CD8-positive, alpha-beta memory T cell (primary cell): ENCODE measurements at regions not wholly inside any gene's neighbourhood (a gene's known extent, or its start where the extent isn't known, plus 50 kb on each side); places are given as distances from the start of the nearest gene placed in this dataset.

Experiments
- CTCF ChIA-PET: fragments of 350-600 bp; sonication (Branson Sonifier 250); formaldehyde crosslinking; loops from one replicate; lab custom pipeline; 2021; ENCODE audit warnings: antibody characterized with exemption; lab: Charles Lee
- POLR2A ChIA-PET: fragments of 350-600 bp; sonication (Branson Sonifier 250); formaldehyde crosslinking; loops from one replicate; lab custom pipeline; 2021; ENCODE audit warnings: antibody characterized with exemption; lab: Charles Lee
- DNase-seq, 5 donors: peaks; one replicate each; pipeline versions ENCODE4 v3.0.0 to v3.0.0-alpha.2; 2020 to 2022; ENCODE audit warnings: mixed read lengths in 1 of 5
- H3K27ac ChIP-seq: one replicate; pipeline ENCODE4 v1.7.0; 2013; ENCODE audit warnings: low read depth, mild to moderate bottlenecking, low read length, moderate library complexity
- H3K27me3 ChIP-seq: 2 replicates; pipeline ENCODE4 v1.7.0; 2013; ENCODE audit warnings: low read length, mild to moderate bottlenecking; ENCODE audit not compliant: insufficient read depth, poor library complexity, severe bottlenecking
- H3K36me3 ChIP-seq: 2 replicates; pipeline ENCODE4 v1.7.0; 2013; ENCODE audit warnings: mild to moderate bottlenecking, low read length, moderate library complexity; ENCODE audit not compliant: insufficient read depth
- H3K4me1 ChIP-seq: 2 replicates; pipeline ENCODE4 v1.7.0; 2013; ENCODE audit warnings: mild to moderate bottlenecking, low read length, moderate library complexity; ENCODE audit not compliant: insufficient read depth
- H3K4me3 ChIP-seq: 2 replicates; pipeline ENCODE4 v1.7.0; 2013; ENCODE audit warnings: mild to moderate bottlenecking, low read length
- H3K9me3 ChIP-seq: 2 replicates; pipeline ENCODE4 v1.7.0; 2013; ENCODE audit warnings: mild to moderate bottlenecking, low read length
- H3K27ac Mint-ChIP-seq, 8 donors: one replicate each; pipeline ENCODE4 v1.8.0; 2020 to 2021; ENCODE audit warnings: mixed read lengths in 8 of 8, mild to moderate bottlenecking in 6 of 8, inconsistent platforms in 3 of 8, moderate library complexity in 3 of 8
- H3K27me3 Mint-ChIP-seq, 2 donors: one replicate each; pipeline ENCODE4 v1.8.0; 2020 to 2021; ENCODE audit warnings: mixed read lengths in 2 of 2, mild to moderate bottlenecking in 1 of 2, moderate library complexity in 1 of 2
- H3K36me3 Mint-ChIP-seq, 3 donors: one replicate each; pipeline ENCODE4 v1.8.0; 2020 to 2021; ENCODE audit warnings: mixed read lengths in 3 of 3, inconsistent platforms in 1 of 3, mild to moderate bottlenecking in 1 of 3
- H3K4me1 Mint-ChIP-seq, 3 donors: one replicate each; pipeline ENCODE4 v1.8.0; 2020 to 2021; ENCODE audit warnings: mixed read lengths in 3 of 3, inconsistent platforms in 1 of 3, mild to moderate bottlenecking in 1 of 3
- H3K4me3 Mint-ChIP-seq, 7 donors: one replicate each; pipeline ENCODE4 v1.8.0; 2020 to 2021; ENCODE audit warnings: mixed read lengths in 7 of 7, mild to moderate bottlenecking in 6 of 7, moderate library complexity in 4 of 7, inconsistent platforms in 2 of 7
- H3K9me3 Mint-ChIP-seq, 5 donors: one replicate each; pipeline ENCODE4 v1.8.0; 2020 to 2022; ENCODE audit warnings: mixed read lengths in 5 of 5, mild to moderate bottlenecking in 3 of 5, moderate library complexity in 2 of 5, inconsistent platforms in 1 of 5

DNA sequence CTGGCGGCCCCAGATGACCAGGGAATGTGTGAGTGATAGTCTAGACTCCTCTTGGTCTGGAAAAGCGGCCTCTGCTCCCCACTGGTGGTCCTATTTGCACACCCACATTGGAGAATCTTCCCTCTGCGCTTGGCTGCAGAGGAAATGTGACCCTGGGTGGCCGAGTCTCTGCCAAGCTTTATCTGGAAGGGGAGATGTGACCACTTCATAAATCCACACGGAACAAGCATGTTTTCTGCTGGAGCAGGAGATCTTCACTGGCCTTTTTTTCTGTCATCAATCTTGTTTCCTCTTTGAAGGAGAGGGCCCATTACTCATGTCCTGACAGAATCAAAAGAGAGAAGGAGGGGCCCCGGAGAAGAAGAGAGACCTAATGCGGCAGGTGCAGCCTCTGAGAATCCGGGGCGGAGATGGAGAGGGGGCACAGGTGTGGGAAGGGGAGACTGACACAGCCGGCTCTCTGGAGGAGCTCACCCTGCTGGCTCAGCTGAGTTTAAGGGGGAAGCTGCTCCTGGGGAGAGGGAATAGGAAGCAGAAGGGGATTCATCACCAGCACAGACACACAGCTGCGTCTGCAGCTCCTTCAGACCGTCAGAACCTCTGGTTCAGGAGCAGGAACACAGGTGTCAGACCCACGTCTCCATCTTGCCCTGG, 116.3 kb downstream of the SOX9 start:
- H3K4me3 Mint-ChIP-seq, result no peak overlapping the region
- Histone ChIP-seq H3K4me1 (no peaks in the 10 kb centered on the region), H3K27me3 (no peaks in the 10 kb centered on the region), H3K9me3 (no peaks in the 10 kb centered on the region), H3K4me3 (no peak overlapping the region), H3K27ac (no peak overlapping the region), H3K36me3 (no peaks in the 10 kb centered on the region)
- H3K4me1 Mint-ChIP-seq, result no peaks in the 10 kb centered on the region
- ChIA-PET CTCF (no interaction called here), POLR2A (no interaction called here)
- H3K9me3 Mint-ChIP-seq, result peaks cover 3 to 16% (median 11%) of the 10 kb centered on the region in 5 donors
- H3K36me3 Mint-ChIP-seq, result no peaks in the 10 kb centered on the region
- no peak overlapping the region for H3K27ac Mint-ChIP-seq
- DNase-seq, result no peak
- peaks cover 2 to 6% of the 10 kb centered on the region in 2 donors for H3K27me3 Mint-ChIP-seq

DNA sequence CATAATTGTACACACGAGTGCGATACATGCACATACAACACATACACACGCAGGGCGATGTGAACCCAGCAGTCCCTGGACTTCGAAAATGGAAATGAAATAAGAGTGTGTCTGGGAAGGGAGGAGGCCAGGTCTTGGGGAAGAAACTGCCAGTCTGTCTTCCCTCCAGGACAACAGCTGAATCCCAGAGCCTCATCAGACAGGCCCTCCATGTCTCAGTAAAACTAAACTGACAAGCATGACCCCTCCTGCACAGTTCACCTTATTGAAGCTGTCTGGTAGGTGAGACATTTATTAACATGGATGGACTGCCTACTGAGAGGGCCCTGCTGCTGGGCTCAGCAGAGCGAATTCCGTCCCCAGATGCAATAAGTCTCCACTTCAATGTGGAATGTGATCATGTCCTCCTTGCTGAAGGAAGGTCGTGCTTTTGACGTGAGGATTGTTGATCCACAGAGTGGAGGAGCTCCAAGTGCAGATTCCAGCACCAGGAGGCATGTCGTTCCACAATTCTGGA, 117.4 kb downstream of the SOX9 start:
- Mint-ChIP-seq H3K36me3 (no peaks in the 10 kb centered on the region), H3K27me3 (peaks cover 2 to 6% of the 10 kb centered on the region in 2 donors), H3K4me3 (no peak overlapping the region), H3K27ac (no peak overlapping the region), H3K9me3 (peaks cover 8 to 22% (median 14%) of the 10 kb centered on the region in 5 donors), H3K4me1 (no peaks in the 10 kb centered on the region)
- Histone ChIP-seq H3K4me3 (no peak overlapping the region), H3K27ac (no peak overlapping the region), H3K27me3 (no peaks in the 10 kb centered on the region), H3K9me3 (no peaks in the 10 kb centered on the region), H3K4me1 (no peaks in the 10 kb centered on the region), H3K36me3 (no peaks in the 10 kb centered on the region)
- POLR2A ChIA-PET, result no interaction called here
- DNase-seq, result no peak
- CTCF ChIA-PET, result no interaction called here

DNA sequence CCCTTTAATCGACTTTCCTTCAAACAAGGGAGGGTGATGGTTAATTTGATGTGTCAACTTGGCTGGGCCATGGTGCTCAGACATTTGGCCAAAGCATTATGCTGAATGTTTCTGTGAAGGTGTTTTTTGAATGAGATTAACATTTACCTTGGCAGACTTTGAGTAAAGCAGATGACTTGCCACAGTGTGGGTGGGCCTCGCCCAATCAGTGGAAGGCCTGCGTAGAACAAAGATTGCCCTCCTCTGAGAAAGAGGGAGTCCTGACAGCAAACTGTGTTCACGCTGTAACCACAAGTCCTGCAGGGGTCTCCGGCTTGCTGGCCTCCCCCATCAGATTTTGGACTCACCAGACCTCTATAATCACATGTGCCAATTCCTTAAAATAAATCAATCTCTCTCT, 118.7 kb downstream of the SOX9 start:
- H3K9me3 Mint-ChIP-seq, result peaks cover 13 to 30% (median 20%) of the 10 kb centered on the region in 5 donors
- no peaks in the 10 kb centered on the region for H3K4me1 Mint-ChIP-seq
- Histone ChIP-seq H3K27me3 (no peaks in the 10 kb centered on the region), H3K4me3 (no peak overlapping the region), H3K9me3 (no peaks in the 10 kb centered on the region), H3K4me1 (no peaks in the 10 kb centered on the region), H3K36me3 (no peaks in the 10 kb centered on the region), H3K27ac (no peak overlapping the region)
- peaks cover 2 to 6% of the 10 kb centered on the region in 2 donors for H3K27me3 Mint-ChIP-seq
- no peak overlapping the region for H3K27ac Mint-ChIP-seq
- no peaks in the 10 kb centered on the region for H3K36me3 Mint-ChIP-seq
- H3K4me3 Mint-ChIP-seq, result peak overlapping the region in 1 of 7 donors; percentile 57
- no peak for DNase-seq
- ChIA-PET POLR2A (no interaction called here), CTCF (no interaction called here)

DNA sequence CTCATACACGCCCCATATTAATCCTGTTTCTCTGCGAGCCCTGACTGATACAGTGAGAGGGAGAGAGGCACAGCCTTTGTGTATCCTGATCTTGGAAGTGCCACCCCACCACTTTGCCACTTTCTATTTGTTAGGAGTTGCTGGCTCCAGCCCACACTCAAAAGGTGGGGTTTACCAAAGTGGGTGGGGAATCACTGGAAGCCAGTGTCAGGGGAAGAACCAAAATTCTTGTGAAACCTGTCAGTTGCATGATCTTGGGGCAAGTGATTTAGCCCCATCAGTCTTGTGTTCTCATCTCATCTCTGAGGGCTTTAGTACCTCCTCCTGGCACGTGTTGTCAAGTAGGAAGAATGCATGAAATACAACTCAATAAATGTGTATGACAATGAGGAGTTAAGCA, 119.5 kb downstream of the SOX9 start:
- ChIA-PET POLR2A (no interaction called here), CTCF (no interaction called here)
- no peak for DNase-seq
- H3K27me3 Mint-ChIP-seq, result peaks cover 2 to 6% of the 10 kb centered on the region in 2 donors
- Histone ChIP-seq H3K27ac (no peak overlapping the region), H3K27me3 (no peaks in the 10 kb centered on the region), H3K4me3 (no peak overlapping the region), H3K9me3 (no peaks in the 10 kb centered on the region), H3K36me3 (no peaks in the 10 kb centered on the region), H3K4me1 (no peaks in the 10 kb centered on the region)
- H3K9me3 Mint-ChIP-seq, result peaks cover 13 to 30% (median 16%) of the 10 kb centered on the region in 5 donors
- no peak overlapping the region for H3K27ac Mint-ChIP-seq
- no peak overlapping the region for H3K4me3 Mint-ChIP-seq
- H3K36me3 Mint-ChIP-seq, result no peaks in the 10 kb centered on the region
- no peaks in the 10 kb centered on the region for H3K4me1 Mint-ChIP-seq

DNA sequence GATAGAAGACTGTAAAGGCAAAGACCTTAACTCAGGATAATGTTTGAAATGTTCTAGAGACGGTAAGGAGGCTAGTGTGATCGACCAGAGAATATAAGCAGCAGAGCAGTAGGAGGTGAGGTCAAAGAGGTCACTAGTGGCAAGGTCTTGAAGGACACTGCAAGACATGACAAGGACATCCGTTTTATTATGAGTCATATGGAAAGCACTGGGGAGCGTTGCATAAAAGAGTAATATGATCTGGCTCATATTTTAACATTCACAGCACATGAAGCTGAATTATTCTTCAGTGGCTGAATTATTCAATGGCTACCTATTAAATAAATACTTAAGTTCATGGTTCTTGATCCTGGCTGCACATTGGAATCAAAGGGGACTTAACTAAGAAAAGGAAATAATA, 123.7 kb downstream of the SOX9 start:
- Mint-ChIP-seq H3K27ac (no peak overlapping the region), H3K36me3 (no peaks in the 10 kb centered on the region), H3K9me3 (peaks cover 11 to 31% (median 14%) of the 10 kb centered on the region in 5 donors), H3K27me3 (peaks cover 0 to 7% of the 10 kb centered on the region in 2 donors), H3K4me3 (no peak overlapping the region), H3K4me1 (no peaks in the 10 kb centered on the region)
- H3K27ac ChIP-seq, result no peak overlapping the region
- no peak overlapping the region for H3K4me3 ChIP-seq
- POLR2A ChIA-PET, result no interaction called here
- CTCF ChIA-PET, result no interaction called here
- H3K27me3 ChIP-seq, result no peaks in the 10 kb centered on the region
- no peaks in the 10 kb centered on the region for H3K4me1 ChIP-seq
- no peak for DNase-seq
- H3K36me3 ChIP-seq, result no peaks in the 10 kb centered on the region
- H3K9me3 ChIP-seq, result no peaks in the 10 kb centered on the region

DNA sequence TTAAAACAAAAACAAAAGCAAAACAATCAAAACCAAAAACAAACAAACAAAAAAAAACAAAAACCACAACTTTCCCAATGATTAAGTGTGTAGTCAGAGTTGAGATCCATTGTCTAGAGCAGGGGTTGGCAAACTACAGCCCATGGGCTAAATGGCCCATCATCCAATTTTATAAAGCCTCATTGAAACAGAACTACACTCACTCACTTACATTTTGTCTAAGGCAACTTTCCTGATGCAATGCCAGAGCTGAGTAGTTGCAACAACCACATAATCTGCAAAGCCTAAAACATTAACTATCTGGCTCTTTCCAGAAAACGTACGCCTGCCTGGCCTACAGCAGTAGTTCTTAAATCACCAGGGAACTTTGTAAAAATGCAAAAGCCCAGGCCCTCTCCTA, 124.1 kb downstream of the SOX9 start:
- CTCF ChIA-PET, result no interaction called here
- POLR2A ChIA-PET, result no interaction called here

DNA sequence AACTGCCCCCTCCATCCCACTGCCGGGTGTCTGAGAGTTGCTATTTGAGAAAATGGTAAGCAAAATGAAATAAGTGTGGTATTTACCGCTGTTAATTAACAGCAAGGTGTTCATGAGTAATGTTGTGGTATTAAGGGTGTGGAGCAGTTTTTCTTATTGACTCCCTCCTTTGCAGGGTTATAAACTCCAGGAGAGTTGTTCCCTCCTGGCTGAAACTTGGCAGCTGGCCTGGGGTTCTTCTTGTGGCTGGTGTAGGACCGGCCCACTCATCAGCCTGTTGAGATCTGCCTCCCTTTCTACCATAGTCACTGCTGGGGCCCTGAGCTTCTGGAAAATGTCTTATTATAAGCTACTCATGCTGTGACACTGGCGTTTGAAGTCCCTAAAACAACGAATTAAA, 128.6 kb downstream of the SOX9 start:
- no peaks in the 10 kb centered on the region for H3K9me3 ChIP-seq
- H3K4me1 Mint-ChIP-seq, result no peaks in the 10 kb centered on the region
- H3K27ac Mint-ChIP-seq, result no peak overlapping the region
- no peak overlapping the region for H3K4me3 Mint-ChIP-seq
- no peak overlapping the region for H3K27ac ChIP-seq
- peaks cover 1 to 13% (median 7%) of the 10 kb centered on the region in 5 donors for H3K9me3 Mint-ChIP-seq
- H3K27me3 Mint-ChIP-seq, result peaks cover 0 to 9% of the 10 kb centered on the region in 2 donors
- H3K27me3 ChIP-seq, result no peaks in the 10 kb centered on the region
- ChIA-PET CTCF (no interaction called here), POLR2A (no interaction called here)
- H3K4me3 ChIP-seq, result no peak overlapping the region
- no peak for DNase-seq
- no peaks in the 10 kb centered on the region for H3K36me3 ChIP-seq
- H3K36me3 Mint-ChIP-seq, result no peaks in the 10 kb centered on the region
- no peaks in the 10 kb centered on the region for H3K4me1 ChIP-seq

More for the DNA sequence above, 124.1 kb downstream of the SOX9 start:
- H3K9me3 Mint-ChIP-seq, result peaks cover 9 to 27% (median 15%) of the 10 kb centered on the region in 5 donors
- H3K4me3 ChIP-seq, result no peak overlapping the region
- no peak overlapping the region for H3K27ac ChIP-seq
- DNase-seq, result no peak
- H3K4me1 ChIP-seq, result no peaks in the 10 kb centered on the region
- H3K4me1 Mint-ChIP-seq, result no peaks in the 10 kb centered on the region
- peaks cover 0 to 7% of the 10 kb centered on the region in 2 donors for H3K27me3 Mint-ChIP-seq
- no peaks in the 10 kb centered on the region for H3K27me3 ChIP-seq
- H3K36me3 ChIP-seq, result no peaks in the 10 kb centered on the region
- no peak overlapping the region for H3K4me3 Mint-ChIP-seq
- no peak overlapping the region for H3K27ac Mint-ChIP-seq
- H3K9me3 ChIP-seq, result no peaks in the 10 kb centered on the region
- H3K36me3 Mint-ChIP-seq, result no peaks in the 10 kb centered on the region

DNA sequence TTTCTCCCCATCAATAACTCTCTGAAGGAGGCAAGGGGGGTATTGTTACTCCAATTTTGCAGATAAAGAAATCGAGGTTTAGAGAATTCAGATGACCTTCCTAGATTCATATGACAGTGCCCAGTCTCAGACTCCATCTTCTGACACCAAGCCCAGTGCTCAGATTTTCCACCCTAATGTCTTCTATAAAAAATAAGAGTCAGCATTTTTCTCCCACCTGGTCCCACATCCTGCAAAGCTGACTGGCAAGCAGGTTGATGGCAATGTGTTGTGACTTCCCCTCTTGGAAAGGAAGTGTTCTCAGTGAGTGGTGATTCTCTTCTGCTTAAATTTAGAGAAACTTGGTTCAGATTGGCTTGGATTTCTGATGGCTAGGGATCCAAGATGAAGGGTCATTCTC, 129.4 kb downstream of the SOX9 start:
- H3K36me3 ChIP-seq, result no peaks in the 10 kb centered on the region
- H3K27me3 ChIP-seq, result no peaks in the 10 kb centered on the region
- H3K36me3 Mint-ChIP-seq, result no peaks in the 10 kb centered on the region
- H3K9me3 Mint-ChIP-seq, result peaks cover 1 to 10% (median 5%) of the 10 kb centered on the region in 5 donors
- no peak overlapping the region for H3K27ac Mint-ChIP-seq
- no peaks in the 10 kb centered on the region for H3K4me1 Mint-ChIP-seq
- no peaks in the 10 kb centered on the region for H3K9me3 ChIP-seq
- peaks cover 0 to 9% of the 10 kb centered on the region in 2 donors for H3K27me3 Mint-ChIP-seq
- no peak for DNase-seq
- H3K4me3 ChIP-seq, result no peak overlapping the region
- H3K4me3 Mint-ChIP-seq, result no peak overlapping the region
- no peak overlapping the region for H3K27ac ChIP-seq
- H3K4me1 ChIP-seq, result no peaks in the 10 kb centered on the region
- CTCF ChIA-PET, result no interaction called here
- POLR2A ChIA-PET, result no interaction called here
